Hepatocyte (in vitro differentiated cells): ENCODE measurements at regions not wholly inside any gene's neighbourhood (a gene's known extent, or its start where the extent isn't known, plus 50 kb on each side); places are given as distances from the start of the nearest gene placed in this dataset.

Experiments
- DNase-seq: peaks from one replicate; pipeline ENCODE4 v3.0.0-alpha.2; 2016; ENCODE audit warnings: low spot score
- H2AFZ ChIP-seq: fragments of 200-600 bp; sonication (generic); 2 replicates; pipeline ENCODE4 v1.6.0; 2016; ENCODE audit warnings: antibody characterized with exemption, mild to moderate bottlenecking
- H3K27ac ChIP-seq: fragments of 200-600 bp; sonication (generic); 2 replicates; pipeline ENCODE4 v1.5.1; 2016; ENCODE audit warnings: mild to moderate bottlenecking
- H3K27me3 ChIP-seq: fragments of 200-600 bp; sonication (generic); 2 replicates; pipeline ENCODE4 v1.6.1; 2016
- H3K36me3 ChIP-seq: fragments of 200-600 bp; sonication (generic); replicated peaks from 2 replicates; pipeline ENCODE4 v1.5.1; 2016; ENCODE audit warnings: low read depth; ENCODE audit not compliant: insufficient read depth
- H3K4me1 ChIP-seq: fragments of 200-600 bp; sonication (generic); 2 replicates; pipeline ENCODE4 v1.5.1; 2016; ENCODE audit warnings: mild to moderate bottlenecking, moderate library complexity; ENCODE audit not compliant: insufficient read depth
- H3K4me2 ChIP-seq: fragments of 200-600 bp; sonication (generic); 2 replicates; pipeline ENCODE4 v1.6.0; 2016
- H3K4me3 ChIP-seq: fragments of 200-600 bp; sonication (generic); 2 replicates; pipeline ENCODE4 v1.5.1; 2016; ENCODE audit warnings: mild to moderate bottlenecking
- H3K79me2 ChIP-seq: fragments of 200-600 bp; sonication (generic); 2 replicates; pipeline ENCODE4 v1.6.0; 2017; ENCODE audit warnings: mild to moderate bottlenecking
- H3K9me2 ChIP-seq: fragments of 200-600 bp; sonication (generic); replicated peaks from 2 replicates; pipeline ENCODE4 v1.6.0; 2017; ENCODE audit warnings: mild to moderate bottlenecking; ENCODE audit not compliant: insufficient read depth
- H3K9me3 ChIP-seq: fragments of 200-600 bp; sonication (generic); 2 replicates; pipeline ENCODE4 v1.5.1; 2016; ENCODE audit warnings: low read depth, mild to moderate bottlenecking
- H4K20me1 ChIP-seq: fragments of 200-600 bp; sonication (generic); 2 replicates; pipeline ENCODE4 v1.6.0; 2016; ENCODE audit warnings: mild to moderate bottlenecking; ENCODE audit not compliant: insufficient read depth, poor library complexity, severe bottlenecking
- EZH2 ChIP-seq: fragments of 200-600 bp; sonication (generic); IDR thresholded peaks from 2 replicates; pipeline ENCODE4 v1.6.1; 2016; ENCODE audit warnings: antibody characterized with exemption, mild to moderate bottlenecking, borderline replicate concordance
- EZH2phosphoT487 ChIP-seq: fragments of 200-600 bp; sonication (generic); IDR thresholded peaks from one replicate; pipeline ENCODE4 v1.6.1; 2018; ENCODE audit warnings: antibody characterized with exemption, mild to moderate bottlenecking, low read depth, moderate library complexity; ENCODE audit not compliant: unreplicated experiment, severe bottlenecking
- WGBS: methylation state at CpG from one replicate; pipeline ENCODE4 v1.1.6; 2016; ENCODE audit warnings: low lambda C conversion rate; ENCODE audit errors: missing lambda C conversion rate; 5-methylcytosine and 5-hydroxymethylcytosine counted together
- TF ChIP-seq, protein P1 (sequence below): fragments of 200-600 bp; sonication (generic); IDR thresholded peaks from 2 replicates; pipeline ENCODE4 v1.5.1; 2016; ENCODE audit warnings: antibody characterized with exemption, mild to moderate bottlenecking; ENCODE audit not compliant: poor library complexity

DNA sequence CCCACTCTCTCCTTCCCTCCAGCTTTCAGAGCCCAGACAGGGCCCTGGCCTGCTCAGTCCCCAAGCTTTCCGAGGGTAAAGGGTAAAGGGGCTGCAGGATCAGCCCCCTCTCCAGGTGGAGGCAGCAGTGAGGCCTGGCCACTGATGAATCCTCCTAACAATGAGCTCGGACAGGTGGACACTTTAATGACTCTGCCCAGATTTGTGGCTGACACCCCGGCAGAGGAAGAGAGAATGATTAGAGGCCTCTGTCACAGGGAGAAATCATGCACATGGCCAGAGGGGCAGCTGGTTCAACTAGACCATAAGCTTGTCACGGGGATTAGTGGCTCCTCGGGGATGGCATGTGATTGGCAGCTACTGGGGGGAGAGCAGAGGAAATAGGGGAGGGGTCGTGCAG lies 587.5 kb upstream of the B3GAT1 start:
- 45% methylated on average over 6 of the region's 6 CpGs for WGBS
- no peak for DNase-seq
- Histone ChIP-seq H3K36me3 (no peaks in the 10 kb centered on the region), H3K4me3 (no peak overlapping the region), H3K79me2 (no peaks in the 10 kb centered on the region), H3K27ac (no peak overlapping the region), H3K4me2 (no peak overlapping the region), H2AFZ (no peak overlapping the region), H3K9me2 (no peaks in the 10 kb centered on the region), H3K4me1 (no peaks in the 10 kb centered on the region), H3K9me3 (no peaks in the 10 kb centered on the region), H4K20me1 (no peaks in the 10 kb centered on the region), H3K27me3 (peaks cover 3% of the 10 kb centered on the region)
- TF ChIP-seq EZH2phosphoT487 (no peak), EZH2 (no peak)
- TF ChIP-seq, protein P1, sequence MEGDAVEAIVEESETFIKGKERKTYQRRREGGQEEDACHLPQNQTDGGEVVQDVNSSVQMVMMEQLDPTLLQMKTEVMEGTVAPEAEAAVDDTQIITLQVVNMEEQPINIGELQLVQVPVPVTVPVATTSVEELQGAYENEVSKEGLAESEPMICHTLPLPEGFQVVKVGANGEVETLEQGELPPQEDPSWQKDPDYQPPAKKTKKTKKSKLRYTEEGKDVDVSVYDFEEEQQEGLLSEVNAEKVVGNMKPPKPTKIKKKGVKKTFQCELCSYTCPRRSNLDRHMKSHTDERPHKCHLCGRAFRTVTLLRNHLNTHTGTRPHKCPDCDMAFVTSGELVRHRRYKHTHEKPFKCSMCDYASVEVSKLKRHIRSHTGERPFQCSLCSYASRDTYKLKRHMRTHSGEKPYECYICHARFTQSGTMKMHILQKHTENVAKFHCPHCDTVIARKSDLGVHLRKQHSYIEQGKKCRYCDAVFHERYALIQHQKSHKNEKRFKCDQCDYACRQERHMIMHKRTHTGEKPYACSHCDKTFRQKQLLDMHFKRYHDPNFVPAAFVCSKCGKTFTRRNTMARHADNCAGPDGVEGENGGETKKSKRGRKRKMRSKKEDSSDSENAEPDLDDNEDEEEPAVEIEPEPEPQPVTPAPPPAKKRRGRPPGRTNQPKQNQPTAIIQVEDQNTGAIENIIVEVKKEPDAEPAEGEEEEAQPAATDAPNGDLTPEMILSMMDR: no peak

DNA sequence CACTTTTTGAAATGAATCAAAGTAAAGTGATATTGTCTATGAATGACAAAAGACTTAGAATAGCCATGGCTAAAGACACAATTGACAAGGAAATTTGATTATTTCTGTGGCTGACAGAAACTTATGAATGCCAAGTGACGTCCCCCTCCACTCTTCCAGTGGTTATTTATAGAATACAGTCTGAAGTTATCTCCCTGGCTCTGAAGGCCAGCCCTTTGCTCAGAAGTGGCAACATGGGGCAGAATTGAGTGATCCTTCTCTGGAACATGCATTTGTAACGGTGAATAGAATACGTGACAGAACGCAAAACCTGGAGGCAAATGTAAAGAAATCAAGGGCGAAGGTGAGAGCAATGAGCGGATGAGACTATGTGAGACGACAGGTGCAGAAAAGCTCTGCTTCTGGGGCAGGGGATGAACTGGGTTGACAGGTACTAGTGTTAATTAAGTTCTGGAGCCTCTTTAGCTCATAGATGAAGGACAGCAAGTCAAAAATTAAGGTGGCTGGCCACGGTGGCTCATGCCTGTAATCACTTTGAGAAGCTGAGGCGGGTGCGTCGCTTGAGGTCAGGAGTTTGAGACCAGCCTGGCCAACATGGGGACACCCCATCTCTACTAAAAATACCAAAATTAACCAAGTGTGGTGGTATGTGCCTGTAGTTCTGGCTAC lies 585.7 kb upstream of the B3GAT1 start:
- DNase-seq: no peak
- Histone ChIP-seq H3K4me2 (no peak overlapping the region), H4K20me1 (no peaks in the 10 kb centered on the region), H3K27me3 (peaks cover 3% of the 10 kb centered on the region), H3K4me3 (no peak overlapping the region), H3K36me3 (no peaks in the 10 kb centered on the region), H3K9me2 (no peaks in the 10 kb centered on the region), H3K27ac (no peak overlapping the region), H2AFZ (no peak overlapping the region), H3K79me2 (no peaks in the 10 kb centered on the region), H3K9me3 (no peaks in the 10 kb centered on the region), H3K4me1 (no peaks in the 10 kb centered on the region)
- 93% methylated on average over 11 of the region's 11 CpGs for WGBS
- TF ChIP-seq EZH2 (no peak), EZH2phosphoT487 (no peak)
- TF ChIP-seq, protein P1: no peak

DNA sequence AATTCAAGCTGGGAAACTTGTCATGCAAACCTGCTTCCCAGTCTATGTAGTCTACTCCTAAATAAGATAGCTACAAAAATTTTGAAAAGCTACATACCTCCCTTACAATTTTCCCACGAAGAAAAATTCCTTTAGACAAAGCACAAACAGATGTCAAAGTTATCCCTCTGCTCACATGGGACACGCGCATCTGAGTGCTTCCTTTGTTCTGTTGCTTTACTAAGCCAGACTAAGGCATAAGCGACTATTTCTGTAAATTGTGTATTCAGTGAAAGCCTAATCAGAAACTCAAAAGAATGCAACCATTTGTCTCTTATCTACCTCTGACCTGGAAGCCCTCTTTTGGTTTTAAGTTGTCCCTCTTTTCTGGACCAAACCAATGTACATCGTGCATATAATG lies 583.7 kb upstream of the B3GAT1 start:
- 44% methylated on average over 5 of the region's 5 CpGs for WGBS
- no peak for DNase-seq
- Histone ChIP-seq H3K27me3 (peaks cover 3% of the 10 kb centered on the region), H4K20me1 (no peaks in the 10 kb centered on the region), H3K9me2 (no peaks in the 10 kb centered on the region), H3K4me3 (no peak overlapping the region), H3K36me3 (no peaks in the 10 kb centered on the region), H3K79me2 (no peaks in the 10 kb centered on the region), H3K4me2 (no peak overlapping the region), H3K9me3 (no peaks in the 10 kb centered on the region), H3K27ac (no peak overlapping the region), H2AFZ (no peak overlapping the region), H3K4me1 (no peaks in the 10 kb centered on the region)
- TF ChIP-seq EZH2phosphoT487 (no peak), EZH2 (no peak)
- TF ChIP-seq, protein P1: no peak
